ENCODE measurements at regions not wholly inside any gene's neighbourhood (a gene's known extent, or its start where the extent isn't known, plus 50 kb on each side); places are given as distances from the start of the nearest gene placed in this dataset.
A peak's percentile ranks its signal among the peaks of the same experiment; 100 is the strongest.

- Mint-ChIP-seq H3K4me1 (peaks cover 4% of the 10 kb centered on the region; the same call in 1 of the 3 replicates), H3K36me3 (ENCODE audit: low read depth) (no peaks in the 10 kb centered on the region), H3K9me3 (no peaks in the 10 kb centered on the region), H3K4me3 (no peak overlapping the region), H3K27ac (no peak overlapping the region), H3K27me3 (ENCODE audit: insufficient read depth, low read depth, poor library complexity) (no peaks in the 10 kb centered on the region)
- Histone ChIP-seq H3K27ac (ENCODE audit: low read depth) (no peak overlapping the region), H3K4me1 (ENCODE audit: insufficient read depth) (no peaks in the 10 kb centered on the region; the same call in 1 of the 2 replicates), H3K4me3 (no peak overlapping the region), H3F3A (replicated peaks; ENCODE audit: low read depth) (no peaks in the 10 kb centered on the region), H4K20me1 (replicated peaks; ENCODE audit: insufficient read depth) (no peaks in the 10 kb centered on the region), H2AFZ (no peak overlapping the region; the same call in 1 of the 2 replicates), H3K36me3 (ENCODE audit: insufficient read depth) (no peaks in the 10 kb centered on the region), H3K9me2 (ENCODE audit: insufficient read depth) (no peaks in the 10 kb centered on the region), H3K4me2 (no peak overlapping the region), H3K27me3 (ENCODE audit: insufficient read depth) (no peaks in the 10 kb centered on the region), H3K79me2 (replicated peaks; ENCODE audit: insufficient read depth) (no peaks in the 10 kb centered on the region)
- peak; percentile 24 for DNase-seq (ENCODE audit: low spot score)
- ATAC-seq = peak; percentile 40; the same call in 2 of the 3 replicates
- TF ChIP-seq POLR2AphosphoS5 (IDR thresholded peaks at IDR 0.05; ENCODE audit: low read depth) (no peak), CREB1 (CRISPR knock-in tag; IDR thresholded peaks at IDR 0.05; ENCODE audit: low read depth) (no peak), EZH2phosphoT487 (IDR thresholded peaks at IDR 0.05; ENCODE audit: unreplicated experiment) (no peak), EZH2 (IDR thresholded peaks at IDR 0.05; ENCODE audit: low read depth, unreplicated experiment) (no peak), ETS1 (IDR thresholded peaks at IDR 0.05) (no peak), JUNB (IDR thresholded peaks at IDR 0.05; ENCODE audit: unreplicated experiment) (no peak), ZNF331 (CRISPR knock-in tag; IDR thresholded peaks at IDR 0.05; ENCODE audit: low read depth) (no peak), NANOG (IDR thresholded peaks at IDR 0.05; ENCODE audit: borderline replicate concordance) (no peak), STAT1 (IDR thresholded peaks at IDR 0.05; ENCODE audit: unreplicated experiment) (no peak), ZNF462 (CRISPR knock-in tag; IDR thresholded peaks at IDR 0.05) (no peak)
Measured at GRCh38 chr21:28632755-28633408, 359.8 kb downstream of the LTN1 start.

Measured in GM23338 (cell line).